Stimulated activated memory B cell treated with anti-CD40 and anti-IgM and Interleukin-4, amounts not matched to agents 10 μg/mL and 1 μg/mL and 100 μg/mL, for 72 hours (primary cell): ENCODE measurements at regions not wholly inside any gene's neighbourhood (a gene's known extent, or its start where the extent isn't known, plus 50 kb on each side); places are given as distances from the start of the nearest gene placed in this dataset.
A peak's percentile ranks its signal among the peaks of the same experiment; 100 is the strongest.
"Not testable (repeated sequence)": the region's sequence is repeated elsewhere in the genome, so short reads cannot be mapped to it uniquely, and the experiment has no call there.

Experiments
- ATAC-seq: fragments of 150-1000 bp; cut with Tn5 transposase; 2 replicates; pipeline ENCODE4 v1.10.0; 2021
- H3K27ac Mint-ChIP-seq: one replicate; pipeline ENCODE4 v1.8.0; 2022; ENCODE audit warnings: mild to moderate bottlenecking, mixed read lengths
- H3K27me3 Mint-ChIP-seq: one replicate; pipeline ENCODE4 v1.8.0; 2022; ENCODE audit warnings: mixed read lengths
- H3K36me3 Mint-ChIP-seq: one replicate; pipeline ENCODE4 v1.8.0; 2022; ENCODE audit warnings: mixed read lengths
- H3K4me1 Mint-ChIP-seq: one replicate; pipeline ENCODE4 v1.8.0; 2022; ENCODE audit warnings: mixed read lengths
- H3K4me3 Mint-ChIP-seq: one replicate; pipeline ENCODE4 v1.8.0; 2022; ENCODE audit warnings: mild to moderate bottlenecking, moderate library complexity, mixed read lengths
- H3K9me3 Mint-ChIP-seq: one replicate; pipeline ENCODE4 v1.8.0; 2022; ENCODE audit warnings: mixed read lengths

GRCh38 chr22:10727393-10727792 lies 4800.6 kb upstream of the OR11H1 start:
- peaks cover 26% of the 10 kb centered on the region for H3K36me3 Mint-ChIP-seq
- ATAC-seq, result no peak
- H3K9me3 Mint-ChIP-seq, result peaks cover 78% of the 10 kb centered on the region
- H3K27ac Mint-ChIP-seq, result no peak overlapping the region
- H3K4me3 Mint-ChIP-seq, result no peak overlapping the region
- no peaks in the 10 kb centered on the region for H3K4me1 Mint-ChIP-seq
- no peaks in the 10 kb centered on the region for H3K27me3 Mint-ChIP-seq

GRCh38 chr22:10729979-10730378 lies 4798.0 kb upstream of the OR11H1 start:
- not testable (repeated sequence) for H3K27ac Mint-ChIP-seq, H3K4me1 Mint-ChIP-seq, ATAC-seq, H3K27me3 Mint-ChIP-seq, H3K4me3 Mint-ChIP-seq
- peaks cover 16% of the 10 kb centered on the region for H3K36me3 Mint-ChIP-seq
- peaks cover 54% of the 10 kb centered on the region for H3K9me3 Mint-ChIP-seq

GRCh38 chr22:10730706-10731105 lies 4797.3 kb upstream of the OR11H1 start:
- not testable (repeated sequence) for H3K4me1 Mint-ChIP-seq, ATAC-seq, H3K27me3 Mint-ChIP-seq, H3K4me3 Mint-ChIP-seq, H3K27ac Mint-ChIP-seq
- Mint-ChIP-seq H3K9me3 (peaks cover 47% of the 10 kb centered on the region), H3K36me3 (peaks cover 16% of the 10 kb centered on the region)

- ATAC-seq, H3K27me3 Mint-ChIP-seq, H3K4me1 Mint-ChIP-seq, H3K4me3 Mint-ChIP-seq, H3K27ac Mint-ChIP-seq: not testable (repeated sequence)
- Mint-ChIP-seq H3K9me3 (peaks cover 40% of the 10 kb centered on the region), H3K36me3 (peaks cover 16% of the 10 kb centered on the region)
Measured at GRCh38 chr22:10731246-10731974, 4796.6 kb upstream of the OR11H1 start.

GRCh38 chr22:10735075-10735474 lies 4792.9 kb upstream of the OR11H1 start:
- H3K27me3 Mint-ChIP-seq, H3K36me3 Mint-ChIP-seq, H3K27ac Mint-ChIP-seq, H3K4me1 Mint-ChIP-seq, H3K4me3 Mint-ChIP-seq: not testable (repeated sequence)
- peaks cover 16% of the 10 kb centered on the region for H3K9me3 Mint-ChIP-seq
- peak; percentile 18 for ATAC-seq

- not testable (repeated sequence) for H3K4me1 Mint-ChIP-seq, H3K27ac Mint-ChIP-seq, ATAC-seq, H3K4me3 Mint-ChIP-seq, H3K27me3 Mint-ChIP-seq, H3K36me3 Mint-ChIP-seq
- H3K9me3 Mint-ChIP-seq, result peaks cover 16% of the 10 kb centered on the region
Measured at GRCh38 chr22:10736879-10737278, 4791.1 kb upstream of the OR11H1 start.

- H3K9me3 Mint-ChIP-seq, result peaks cover 19% of the 10 kb centered on the region
- H3K4me1 Mint-ChIP-seq, H3K27ac Mint-ChIP-seq, H3K4me3 Mint-ChIP-seq, H3K36me3 Mint-ChIP-seq, H3K27me3 Mint-ChIP-seq, ATAC-seq: not testable (repeated sequence)
Measured at GRCh38 chr22:10737931-10738330, 4790.1 kb upstream of the OR11H1 start.

GRCh38 chr22:10741210-10741609 lies 4786.8 kb upstream of the OR11H1 start:
- no peaks in the 10 kb centered on the region for H3K27me3 Mint-ChIP-seq
- no peaks in the 10 kb centered on the region for H3K4me1 Mint-ChIP-seq
- no peak overlapping the region for H3K4me3 Mint-ChIP-seq
- no peaks in the 10 kb centered on the region for H3K36me3 Mint-ChIP-seq
- no peak overlapping the region for H3K27ac Mint-ChIP-seq
- ATAC-seq, result peak; percentile 32
- H3K9me3 Mint-ChIP-seq, result peaks cover 24% of the 10 kb centered on the region

GRCh38 chr22:10741776-10742630 lies 4786.0 kb upstream of the OR11H1 start:
- H3K27ac Mint-ChIP-seq, H3K27me3 Mint-ChIP-seq, H3K4me3 Mint-ChIP-seq, H3K36me3 Mint-ChIP-seq, H3K4me1 Mint-ChIP-seq: not testable (repeated sequence)
- peaks cover 28% of the 10 kb centered on the region for H3K9me3 Mint-ChIP-seq
- ATAC-seq, result peak; percentile 76

GRCh38 chr22:10746382-10746781 lies 4781.6 kb upstream of the OR11H1 start:
- not testable (repeated sequence) for H3K36me3 Mint-ChIP-seq, H3K27ac Mint-ChIP-seq, H3K27me3 Mint-ChIP-seq, H3K4me3 Mint-ChIP-seq, H3K4me1 Mint-ChIP-seq, ATAC-seq
- peaks cover 15% of the 10 kb centered on the region for H3K9me3 Mint-ChIP-seq

- not testable (repeated sequence) for H3K36me3 Mint-ChIP-seq, H3K27me3 Mint-ChIP-seq, H3K4me1 Mint-ChIP-seq, ATAC-seq, H3K4me3 Mint-ChIP-seq, H3K27ac Mint-ChIP-seq
- peaks cover 19% of the 10 kb centered on the region for H3K9me3 Mint-ChIP-seq
Measured at GRCh38 chr22:10747227-10747626, 4780.8 kb upstream of the OR11H1 start.

- H3K9me3 Mint-ChIP-seq, result peaks cover 13% of the 10 kb centered on the region
Measured at GRCh38 chr22:10748751-10749150, 4779.2 kb upstream of the OR11H1 start.

GRCh38 chr22:10749423-10749822 lies 4778.6 kb upstream of the OR11H1 start:
- H3K4me3 Mint-ChIP-seq, H3K36me3 Mint-ChIP-seq, H3K27me3 Mint-ChIP-seq, H3K4me1 Mint-ChIP-seq, H3K27ac Mint-ChIP-seq: not testable (repeated sequence)
- peak; percentile 55 for ATAC-seq
- peaks cover 11% of the 10 kb centered on the region for H3K9me3 Mint-ChIP-seq

More at GRCh38 chr22:10748751-10749150, 4779.2 kb upstream of the OR11H1 start:
- not testable (repeated sequence) for H3K36me3 Mint-ChIP-seq, ATAC-seq, H3K27me3 Mint-ChIP-seq, H3K4me1 Mint-ChIP-seq, H3K4me3 Mint-ChIP-seq, H3K27ac Mint-ChIP-seq

GRCh38 chr22:10753566-10753965 lies 4774.4 kb upstream of the OR11H1 start:
- H3K4me3 Mint-ChIP-seq, H3K36me3 Mint-ChIP-seq, H3K27ac Mint-ChIP-seq, H3K27me3 Mint-ChIP-seq, H3K4me1 Mint-ChIP-seq: not testable (repeated sequence)
- peaks cover 12% of the 10 kb centered on the region for H3K9me3 Mint-ChIP-seq
- ATAC-seq, result peak; percentile 41

- not testable (repeated sequence) for ATAC-seq, H3K4me3 Mint-ChIP-seq, H3K4me1 Mint-ChIP-seq, H3K27ac Mint-ChIP-seq, H3K9me3 Mint-ChIP-seq, H3K27me3 Mint-ChIP-seq, H3K36me3 Mint-ChIP-seq
Measured at GRCh38 chr22:10755350-10755749, 4772.6 kb upstream of the OR11H1 start.

GRCh38 chr22:10760418-10760817 lies 4767.6 kb upstream of the OR11H1 start:
- not testable (repeated sequence) for H3K4me1 Mint-ChIP-seq, H3K27ac Mint-ChIP-seq, H3K4me3 Mint-ChIP-seq, ATAC-seq, H3K36me3 Mint-ChIP-seq, H3K27me3 Mint-ChIP-seq, H3K9me3 Mint-ChIP-seq
